A673 (cell line): ENCODE measurements at regions not wholly inside any gene's neighbourhood (a gene's known extent, or its start where the extent isn't known, plus 50 kb on each side); places are given as distances from the start of the nearest gene placed in this dataset.

Source experiments
- BruUV-seq: library from RNA; stranded (reverse); fragments of 400-500 nt; replicated peaks from 2 replicates; lab custom pipeline; 2021; lab: Mats Ljungman, UMichigan
- CTCF ChIA-PET: fragments of 300-600 bp; sonication (Branson Sonifier 250); formaldehyde crosslinking; loops from one replicate; lab custom pipeline; 2022; ENCODE audit warnings: antibody characterized with exemption; lab: Charles Lee
- POLR2A ChIA-PET: fragments of 300-600 bp; sonication (Branson Sonifier 250); formaldehyde crosslinking; loops from one replicate; lab custom pipeline; 2022; ENCODE audit warnings: antibody characterized with exemption; ENCODE audit not compliant: low non-redundant PET; lab: Charles Lee
- DNase-seq: peaks from one replicate; pipeline ENCODE4 v3.0.0-alpha.2; 2015; ENCODE audit warnings: low spot score
- H3K27ac ChIP-seq: fragments of 200-600 bp; sonication (generic); 2 replicates; pipeline ENCODE4 v1.5.1; 2016; ENCODE audit warnings: mixed run types, low read depth, mild to moderate bottlenecking, mixed read lengths, antibody characterized with exemption, low read length; ENCODE audit not compliant: poor library complexity, severe bottlenecking
- H3K27me3 ChIP-seq: fragments of 200-600 bp; sonication (generic); replicated peaks from 2 replicates; pipeline ENCODE4 v1.6.1; 2017; ENCODE audit warnings: mixed run types, low read depth, mild to moderate bottlenecking, mixed read lengths, antibody characterized with exemption, low read length; ENCODE audit not compliant: insufficient read depth, poor library complexity
- H3K36me3 ChIP-seq: fragments of 200-600 bp; sonication (generic); 2 replicates; pipeline ENCODE4 v1.6.1; 2016; ENCODE audit warnings: mixed run types, mild to moderate bottlenecking, mixed read lengths, antibody characterized with exemption, low read length; ENCODE audit not compliant: insufficient read depth, poor library complexity, severe bottlenecking
- H3K4me1 ChIP-seq: fragments of 200-600 bp; sonication (generic); 2 replicates; pipeline ENCODE4 v1.6.1; 2017; ENCODE audit warnings: mixed run types, mild to moderate bottlenecking, mixed read lengths, antibody characterized with exemption, low read length; ENCODE audit not compliant: insufficient read depth, poor library complexity, severe bottlenecking
- H3K4me3 ChIP-seq: fragments of 200-600 bp; sonication (generic); 2 replicates; pipeline ENCODE4 v1.5.1; 2016; ENCODE audit warnings: low read depth, mixed run types, mild to moderate bottlenecking, mixed read lengths, low read length; ENCODE audit not compliant: poor library complexity, severe bottlenecking
- H3K9me3 ChIP-seq: fragments of 200-600 bp; sonication (generic); 2 replicates; pipeline ENCODE4 v1.6.1; 2016; ENCODE audit warnings: mixed run types, low read depth, mild to moderate bottlenecking, mixed read lengths, antibody characterized with exemption, low read length; ENCODE audit not compliant: poor library complexity, severe bottlenecking
- EZH2 ChIP-seq: fragments of 200-600 bp; sonication (generic); IDR thresholded peaks from 2 replicates; pipeline ENCODE4 v1.6.1; 2017; ENCODE audit warnings: borderline replicate concordance, low read depth, mild to moderate bottlenecking, mixed read lengths, antibody characterized with exemption, low read length; ENCODE audit not compliant: poor library complexity, severe bottlenecking
- intact Hi-C: fragments of 100-400 bp; cut with micrococcal nuclease; formaldehyde crosslinking; loops from one replicate; pipeline ENCODE4 v1.10.0; 2022; ENCODE audit not compliant: unreplicated experiment
- TF ChIP-seq, protein P1 (sequence below): fragments of 300-800, 200-600 bp; sonication (generic); conservative IDR thresholded peaks from 2 replicates; pipeline ENCODE4 v1.5.1; 2017; ENCODE audit warnings: low read depth, mild to moderate bottlenecking, antibody characterized with exemption, low read length, moderate library complexity, mixed read lengths

DNA sequence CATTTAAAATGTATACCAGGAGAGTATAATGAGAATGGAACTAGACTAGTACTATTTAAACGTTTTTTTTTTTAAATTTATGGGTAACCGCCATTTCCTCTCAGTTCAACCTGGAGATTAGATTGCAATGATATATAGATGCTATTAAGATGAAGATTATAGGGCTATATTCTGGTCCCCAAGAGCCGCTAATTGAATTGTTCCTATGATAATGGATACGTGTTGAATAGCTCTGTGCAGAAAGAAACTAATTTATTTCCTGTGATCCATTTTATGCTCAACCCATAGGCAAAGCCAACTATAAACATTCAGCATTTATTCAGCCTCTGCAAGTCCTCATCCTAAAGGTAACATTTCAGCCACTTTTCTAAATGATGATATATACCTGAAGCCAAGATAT, 1595.1 kb upstream of the SEL1L start:
- ChIA-PET POLR2A (no interaction called here), CTCF (no interaction called here)
- H3K9me3 ChIP-seq: no peaks in the 10 kb centered on the region
- H3K4me1 ChIP-seq: peaks cover 4% of the 10 kb centered on the region
- H3K27me3 ChIP-seq: no peaks in the 10 kb centered on the region
- no TSS peak for BruUV-seq
- TF ChIP-seq, protein P1, sequence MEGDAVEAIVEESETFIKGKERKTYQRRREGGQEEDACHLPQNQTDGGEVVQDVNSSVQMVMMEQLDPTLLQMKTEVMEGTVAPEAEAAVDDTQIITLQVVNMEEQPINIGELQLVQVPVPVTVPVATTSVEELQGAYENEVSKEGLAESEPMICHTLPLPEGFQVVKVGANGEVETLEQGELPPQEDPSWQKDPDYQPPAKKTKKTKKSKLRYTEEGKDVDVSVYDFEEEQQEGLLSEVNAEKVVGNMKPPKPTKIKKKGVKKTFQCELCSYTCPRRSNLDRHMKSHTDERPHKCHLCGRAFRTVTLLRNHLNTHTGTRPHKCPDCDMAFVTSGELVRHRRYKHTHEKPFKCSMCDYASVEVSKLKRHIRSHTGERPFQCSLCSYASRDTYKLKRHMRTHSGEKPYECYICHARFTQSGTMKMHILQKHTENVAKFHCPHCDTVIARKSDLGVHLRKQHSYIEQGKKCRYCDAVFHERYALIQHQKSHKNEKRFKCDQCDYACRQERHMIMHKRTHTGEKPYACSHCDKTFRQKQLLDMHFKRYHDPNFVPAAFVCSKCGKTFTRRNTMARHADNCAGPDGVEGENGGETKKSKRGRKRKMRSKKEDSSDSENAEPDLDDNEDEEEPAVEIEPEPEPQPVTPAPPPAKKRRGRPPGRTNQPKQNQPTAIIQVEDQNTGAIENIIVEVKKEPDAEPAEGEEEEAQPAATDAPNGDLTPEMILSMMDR: no peak
- no peak for TF ChIP-seq EZH2
- DNase-seq: no peak
- H3K27ac ChIP-seq: no peak overlapping the region
- no peak overlapping the region for H3K4me3 ChIP-seq
- intact Hi-C loops: no loop called here
- no peaks in the 10 kb centered on the region for H3K36me3 ChIP-seq

DNA sequence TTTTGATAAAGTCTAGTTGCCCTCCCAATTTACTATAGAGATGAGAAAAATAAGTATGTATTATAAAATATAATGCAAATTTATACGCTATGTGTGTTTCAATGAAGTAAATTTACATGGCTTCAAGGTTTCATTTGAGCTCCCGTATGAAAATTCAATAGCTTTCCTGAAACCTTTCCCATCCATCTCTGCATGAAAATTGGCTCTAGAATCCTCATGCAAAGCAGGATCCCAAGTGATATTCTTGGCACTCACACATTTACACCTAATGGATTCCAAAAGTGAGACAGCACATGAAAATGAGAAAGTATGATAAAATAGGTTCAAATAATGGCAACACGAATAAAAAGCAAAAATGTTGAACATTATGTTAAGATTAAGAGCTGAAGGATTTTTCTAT, 1595.8 kb upstream of the SEL1L start:
- no peaks in the 10 kb centered on the region for H3K36me3 ChIP-seq
- intact Hi-C loops: no loop called here
- no peak overlapping the region for H3K27ac ChIP-seq
- no TSS peak for BruUV-seq
- DNase-seq: no peak
- no peaks in the 10 kb centered on the region for H3K9me3 ChIP-seq
- H3K27me3 ChIP-seq: no peaks in the 10 kb centered on the region
- ChIA-PET CTCF (no interaction called here), POLR2A (no interaction called here)
- peaks cover 11% of the 10 kb centered on the region for H3K4me1 ChIP-seq
- no peak for TF ChIP-seq EZH2
- TF ChIP-seq, protein P1: no peak
- no peak overlapping the region for H3K4me3 ChIP-seq

DNA sequence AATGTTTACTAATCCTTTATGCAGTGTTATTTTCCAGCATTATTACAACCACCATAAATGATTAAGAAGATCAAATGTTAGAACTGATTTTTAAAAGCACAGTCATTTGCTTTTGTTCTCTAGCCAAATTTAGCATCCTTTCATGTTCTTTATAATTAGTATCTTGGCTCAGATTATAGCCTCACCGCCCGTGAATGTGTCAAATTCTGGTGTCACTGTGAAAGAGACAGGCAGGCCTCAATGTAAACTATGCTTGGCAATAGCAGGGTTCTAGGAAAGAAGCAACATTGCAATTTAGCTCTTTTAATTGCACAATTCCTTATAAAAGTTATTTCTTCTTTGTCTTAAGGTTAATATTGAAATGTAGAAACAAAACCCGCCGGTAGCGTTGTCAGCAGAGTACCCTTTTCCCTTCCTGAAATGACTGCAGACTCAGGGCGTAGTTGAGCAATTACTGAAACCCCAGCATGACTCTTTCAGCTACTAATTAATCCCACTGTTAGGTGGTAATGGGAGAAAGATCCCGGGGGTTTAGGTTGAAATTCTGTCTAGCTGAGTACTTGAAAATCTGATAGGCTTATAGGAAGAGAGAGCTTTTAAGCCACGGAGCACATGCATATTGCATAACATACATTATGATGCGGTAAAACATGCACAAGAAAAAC, 1600.5 kb upstream of the SEL1L start:
- no TSS peak for BruUV-seq
- intact Hi-C loops: no loop called here
- Histone ChIP-seq H3K4me1 (peaks cover 14% of the 10 kb centered on the region), H3K4me3 (no peak overlapping the region), H3K36me3 (no peaks in the 10 kb centered on the region), H3K9me3 (no peaks in the 10 kb centered on the region), H3K27ac (no peak overlapping the region), H3K27me3 (no peaks in the 10 kb centered on the region)
- CTCF ChIA-PET: no interaction called here
- POLR2A ChIA-PET: no interaction called here
- DNase-seq: peak; percentile 48
- TF ChIP-seq EZH2: no peak
- TF ChIP-seq, protein P1: no peak
